BJ (cell line): ENCODE measurements at regions not wholly inside any gene's neighbourhood (a gene's known extent, or its start where the extent isn't known, plus 50 kb on each side); places are given as distances from the start of the nearest gene placed in this dataset.
"Not testable (repeated sequence)": the region's sequence is repeated elsewhere in the genome, so short reads cannot be mapped to it uniquely, and the experiment has no call there.

Experiments used
- CTCF ChIA-PET: fragments of 350-600 bp; formaldehyde crosslinking; extraction: SDS; loops from one replicate; lab custom pipeline; 2021; ENCODE audit warnings: antibody characterized with exemption, inconsistent platforms; lab: Yijun Ruan, JAX
- POLR2A ChIA-PET: fragments of 300-600 bp; sonication (Branson Sonifier 250); formaldehyde crosslinking; extraction: SDS; loops from one replicate; lab custom pipeline; 2021; ENCODE audit warnings: antibody characterized with exemption; lab: Charles Lee
- DNase-seq: peaks from one replicate; pipeline ENCODE4 v3.0.0-alpha.2; 2011; ENCODE audit warnings: low read depth
- H3K27me3 ChIP-seq: 2 replicates; pipeline ENCODE4 v1.6.0; 2011; ENCODE audit warnings: low read length; ENCODE audit not compliant: control insufficient read depth, insufficient read depth
- H3K36me3 ChIP-seq: 2 replicates; pipeline ENCODE4 v1.5.1; 2011; ENCODE audit warnings: low read length; ENCODE audit not compliant: control insufficient read depth, insufficient read depth
- H3K4me3 ChIP-seq: 2 replicates; pipeline ENCODE4 v1.5.1; 2011; ENCODE audit warnings: low read depth, mild to moderate bottlenecking, control low read depth, low read length
- TF ChIP-seq, protein P1 (sequence below): IDR thresholded peaks from 2 replicates; pipeline ENCODE4 v1.5.1; 2011; ENCODE audit warnings: low read depth, mild to moderate bottlenecking, control low read depth, inconsistent platforms, low read length, moderate library complexity; ENCODE audit not compliant: insufficient read depth

DNA sequence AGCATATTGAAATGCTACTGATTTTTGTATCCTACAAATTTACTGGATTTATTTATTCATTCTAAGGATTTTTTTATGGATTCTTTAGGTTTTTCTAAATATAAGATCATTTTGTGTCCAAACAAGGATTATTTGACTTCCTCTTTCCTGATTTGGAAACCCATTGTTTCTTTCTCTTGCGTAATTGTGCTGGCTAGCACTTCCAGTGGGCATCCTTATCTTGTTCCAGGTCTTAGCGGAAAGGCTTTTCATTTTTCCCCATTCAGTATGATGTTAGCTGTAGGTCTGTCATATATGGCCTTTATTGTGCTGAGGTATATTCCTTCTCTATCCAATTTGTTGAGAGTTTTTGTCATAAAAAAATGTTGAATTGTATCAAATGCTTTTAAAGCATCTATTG, 57.2 kb upstream of the RHOJ start:
- ChIA-PET CTCF (no interaction called here), POLR2A (no interaction called here)
- H3K4me3 ChIP-seq, result no peak overlapping the region
- H3K27me3 ChIP-seq, result no peaks in the 10 kb centered on the region
- DNase-seq, result no peak
- TF ChIP-seq, protein P1, sequence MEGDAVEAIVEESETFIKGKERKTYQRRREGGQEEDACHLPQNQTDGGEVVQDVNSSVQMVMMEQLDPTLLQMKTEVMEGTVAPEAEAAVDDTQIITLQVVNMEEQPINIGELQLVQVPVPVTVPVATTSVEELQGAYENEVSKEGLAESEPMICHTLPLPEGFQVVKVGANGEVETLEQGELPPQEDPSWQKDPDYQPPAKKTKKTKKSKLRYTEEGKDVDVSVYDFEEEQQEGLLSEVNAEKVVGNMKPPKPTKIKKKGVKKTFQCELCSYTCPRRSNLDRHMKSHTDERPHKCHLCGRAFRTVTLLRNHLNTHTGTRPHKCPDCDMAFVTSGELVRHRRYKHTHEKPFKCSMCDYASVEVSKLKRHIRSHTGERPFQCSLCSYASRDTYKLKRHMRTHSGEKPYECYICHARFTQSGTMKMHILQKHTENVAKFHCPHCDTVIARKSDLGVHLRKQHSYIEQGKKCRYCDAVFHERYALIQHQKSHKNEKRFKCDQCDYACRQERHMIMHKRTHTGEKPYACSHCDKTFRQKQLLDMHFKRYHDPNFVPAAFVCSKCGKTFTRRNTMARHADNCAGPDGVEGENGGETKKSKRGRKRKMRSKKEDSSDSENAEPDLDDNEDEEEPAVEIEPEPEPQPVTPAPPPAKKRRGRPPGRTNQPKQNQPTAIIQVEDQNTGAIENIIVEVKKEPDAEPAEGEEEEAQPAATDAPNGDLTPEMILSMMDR, result no peak
- H3K36me3 ChIP-seq, result no peaks in the 10 kb centered on the region

DNA sequence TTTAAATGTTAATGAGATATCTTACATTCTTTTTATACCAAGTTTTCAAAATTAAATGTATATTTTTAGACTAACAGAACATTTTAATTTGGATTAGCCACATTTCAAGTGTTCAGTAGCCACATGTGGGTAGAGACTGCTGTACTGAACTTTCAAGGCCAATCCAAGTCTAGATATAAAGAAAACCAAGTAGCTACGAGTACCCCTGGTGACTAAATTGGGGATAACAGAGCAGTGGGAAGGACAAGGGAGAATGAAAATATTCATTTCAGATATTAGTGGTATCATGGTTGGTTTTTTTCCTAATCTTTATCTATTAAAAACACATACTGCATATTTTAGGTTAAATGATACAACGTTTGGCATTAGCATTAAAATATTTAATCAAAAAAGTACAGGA, 69.4 kb upstream of the RHOJ start:
- POLR2A ChIA-PET, result no interaction called here
- no peaks in the 10 kb centered on the region for H3K27me3 ChIP-seq
- CTCF ChIA-PET, result interaction anchor here (0.6 to 1.4 kb wide), 2 partner anchors 12 to 955 kb away, joined by 3 to 5 read pairs; no protein-coding TSS in a partner anchor
- TF ChIP-seq, protein P1, result peak; percentile 41
- DNase-seq, result no peak
- H3K36me3 ChIP-seq, result no peaks in the 10 kb centered on the region
- H3K4me3 ChIP-seq, result no peak overlapping the region

DNA sequence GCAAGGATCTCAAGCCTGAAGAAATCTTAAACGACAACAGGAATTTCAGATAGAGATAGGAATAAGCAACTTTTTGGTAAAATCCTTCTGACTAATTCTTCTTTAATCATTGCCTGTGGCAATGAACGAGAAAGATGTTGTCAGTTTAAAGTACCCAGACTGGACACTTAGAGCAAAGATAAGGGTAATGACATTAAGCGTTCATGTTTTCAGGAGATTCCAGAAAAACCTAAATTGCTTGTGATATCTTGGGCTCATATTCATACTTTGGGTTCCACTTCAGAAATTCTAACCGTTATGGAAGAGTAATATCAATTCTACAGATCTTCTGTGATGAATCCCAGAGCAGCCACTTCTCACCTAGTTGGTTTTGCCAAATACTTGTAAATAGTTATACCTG, 73.7 kb upstream of the RHOJ start:
- TF ChIP-seq, protein P1, result no peak
- ChIA-PET CTCF (no interaction called here), POLR2A (no interaction called here)
- Histone ChIP-seq H3K27me3 (no peaks in the 10 kb centered on the region), H3K36me3 (no peaks in the 10 kb centered on the region), H3K4me3 (no peak overlapping the region)
- no peak for DNase-seq

DNA sequence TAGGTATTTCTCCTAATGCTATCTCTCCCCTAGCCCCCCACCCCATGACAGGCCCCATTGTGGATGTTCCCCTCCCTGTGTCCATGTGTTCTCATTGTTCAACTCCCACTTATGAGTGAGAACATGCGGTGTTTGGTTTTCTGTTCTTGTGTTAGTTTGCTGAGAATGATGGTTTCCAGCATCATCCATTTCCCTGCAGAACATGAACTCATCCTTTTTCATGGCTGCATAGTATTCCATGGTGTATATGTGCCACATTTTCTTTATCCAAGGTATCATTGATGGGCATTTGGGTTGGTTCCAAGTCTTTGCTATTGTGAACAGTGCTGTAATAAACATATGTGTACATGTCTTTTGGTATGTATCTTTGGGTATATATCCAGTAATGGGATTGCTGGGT, 61.2 kb upstream of the KCNH5 start:
- H3K36me3 ChIP-seq, POLR2A ChIA-PET, H3K27me3 ChIP-seq, DNase-seq, CTCF ChIA-PET, H3K4me3 ChIP-seq: not testable (repeated sequence)

DNA sequence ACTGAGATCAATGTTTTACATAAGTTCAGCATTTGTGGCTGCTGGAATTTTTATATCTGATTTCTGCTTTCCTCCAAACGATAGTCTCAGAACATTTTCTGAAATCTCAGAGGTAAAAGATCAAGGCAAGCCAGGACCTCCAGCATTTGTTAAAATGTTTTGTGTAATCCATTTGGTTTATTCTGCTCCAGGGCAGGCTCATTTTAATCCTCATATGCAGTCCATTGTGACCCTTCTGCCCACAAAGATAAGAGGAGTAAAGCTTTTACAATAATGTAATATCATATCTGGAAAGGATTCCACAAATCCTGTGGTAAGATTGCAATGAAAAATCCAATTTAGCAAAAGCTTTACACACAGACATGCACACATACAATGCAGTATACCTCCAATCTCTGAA, 55.3 kb upstream of the KCNH5 start:
- POLR2A ChIA-PET, result no interaction called here
- H3K36me3 ChIP-seq, result no peaks in the 10 kb centered on the region
- no peak overlapping the region for H3K4me3 ChIP-seq
- H3K27me3 ChIP-seq, result no peaks in the 10 kb centered on the region
- DNase-seq, result no peak
- CTCF ChIA-PET, result no interaction called here
- TF ChIP-seq, protein P1, result no peak

DNA sequence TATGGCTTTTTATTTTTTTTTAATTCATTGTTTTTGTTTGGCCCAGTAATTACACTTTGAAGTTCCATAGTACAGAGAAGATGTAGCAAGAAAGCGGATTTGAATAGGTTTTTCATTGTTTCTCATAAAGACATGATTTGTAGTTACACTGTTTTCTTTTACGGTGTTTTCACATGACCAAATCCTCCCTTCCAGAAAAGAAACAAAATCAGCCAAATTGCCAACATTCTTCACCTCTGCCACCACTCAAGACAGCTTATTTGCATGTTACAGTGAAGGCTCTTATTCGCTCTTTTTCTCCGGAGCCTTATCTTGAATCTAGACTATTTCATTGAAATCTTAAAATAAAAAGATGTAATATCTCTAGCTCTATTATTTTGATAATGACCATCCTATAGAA, 50.9 kb upstream of the KCNH5 start:
- TF ChIP-seq, protein P1, result no peak
- ChIA-PET CTCF (interaction anchor here (1.3 kb wide), 1 partner anchor 16 kb away, joined by 3 read pairs; no protein-coding TSS in a partner anchor), POLR2A (no interaction called here)
- DNase-seq, result no peak
- H3K4me3 ChIP-seq, result no peak overlapping the region
- no peaks in the 10 kb centered on the region for H3K36me3 ChIP-seq
- no peaks in the 10 kb centered on the region for H3K27me3 ChIP-seq
